ENCODE measurements at regions not wholly inside any gene's neighbourhood (a gene's known extent, or its start where the extent isn't known, plus 50 kb on each side); places are given as distances from the start of the nearest gene placed in this dataset.

DNA sequence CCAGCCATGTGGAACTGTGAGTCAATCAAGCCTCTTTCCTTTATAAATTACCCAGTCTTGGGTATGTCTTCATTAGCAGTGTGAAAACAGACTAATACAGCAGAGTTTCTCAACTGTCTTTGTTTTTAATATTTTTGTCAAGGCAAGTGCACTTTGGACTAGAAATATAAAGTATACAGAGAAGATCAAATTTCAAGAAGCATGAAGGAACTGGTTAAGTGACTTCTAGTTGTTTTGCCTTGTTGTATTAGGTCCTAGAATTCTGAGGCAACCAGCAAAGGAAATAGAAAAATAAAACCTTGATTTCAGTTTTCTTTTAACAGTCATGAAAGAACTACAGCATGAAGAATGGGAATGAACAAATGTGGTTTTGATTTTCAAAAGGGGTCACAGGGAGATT is 131.1 kb upstream of the PTGFR start:
- Histone ChIP-seq H3K79me2 (ENCODE audit: insufficient read depth, low read length) (no peaks in the 10 kb centered on the region), H3K9me3 (ENCODE audit: insufficient read depth, low read length) (no peaks in the 10 kb centered on the region), H3K4me3 (ENCODE audit: insufficient read depth, low read length, poor library complexity, severe bottlenecking) (no peak overlapping the region), H3K9me2 (replicated peaks; ENCODE audit: insufficient read depth, low read length) (no peaks in the 10 kb centered on the region), H2AFZ (ENCODE audit: low read depth, low read length, severe bottlenecking) (no peak overlapping the region), H3K9ac (ENCODE audit: low read length) (no peak overlapping the region), H3K4me2 (ENCODE audit: low read depth, low read length, poor library complexity, severe bottlenecking) (no peak overlapping the region), H3K36me3 (ENCODE audit: low read length) (no peaks in the 10 kb centered on the region), H3K27ac (ENCODE audit: low read depth, low read length) (no peak overlapping the region), H3F3A (ENCODE audit: insufficient read depth) (no peaks in the 10 kb centered on the region), H3K27me3 (ENCODE audit: low read length) (no peaks in the 10 kb centered on the region), H4K20me1 (ENCODE audit: low read depth, low read length) (no peaks in the 10 kb centered on the region)
- TF ChIP-seq, protein P1, sequence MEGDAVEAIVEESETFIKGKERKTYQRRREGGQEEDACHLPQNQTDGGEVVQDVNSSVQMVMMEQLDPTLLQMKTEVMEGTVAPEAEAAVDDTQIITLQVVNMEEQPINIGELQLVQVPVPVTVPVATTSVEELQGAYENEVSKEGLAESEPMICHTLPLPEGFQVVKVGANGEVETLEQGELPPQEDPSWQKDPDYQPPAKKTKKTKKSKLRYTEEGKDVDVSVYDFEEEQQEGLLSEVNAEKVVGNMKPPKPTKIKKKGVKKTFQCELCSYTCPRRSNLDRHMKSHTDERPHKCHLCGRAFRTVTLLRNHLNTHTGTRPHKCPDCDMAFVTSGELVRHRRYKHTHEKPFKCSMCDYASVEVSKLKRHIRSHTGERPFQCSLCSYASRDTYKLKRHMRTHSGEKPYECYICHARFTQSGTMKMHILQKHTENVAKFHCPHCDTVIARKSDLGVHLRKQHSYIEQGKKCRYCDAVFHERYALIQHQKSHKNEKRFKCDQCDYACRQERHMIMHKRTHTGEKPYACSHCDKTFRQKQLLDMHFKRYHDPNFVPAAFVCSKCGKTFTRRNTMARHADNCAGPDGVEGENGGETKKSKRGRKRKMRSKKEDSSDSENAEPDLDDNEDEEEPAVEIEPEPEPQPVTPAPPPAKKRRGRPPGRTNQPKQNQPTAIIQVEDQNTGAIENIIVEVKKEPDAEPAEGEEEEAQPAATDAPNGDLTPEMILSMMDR (IDR thresholded peaks at IDR 0.05; ENCODE audit: insufficient read depth, low read length, poor library complexity, severe bottlenecking), result no peak
- TF ChIP-seq EZH2phosphoT487 (conservative IDR thresholded peaks at IDR 0.05; ENCODE audit: low read length), result no peak

DNA sequence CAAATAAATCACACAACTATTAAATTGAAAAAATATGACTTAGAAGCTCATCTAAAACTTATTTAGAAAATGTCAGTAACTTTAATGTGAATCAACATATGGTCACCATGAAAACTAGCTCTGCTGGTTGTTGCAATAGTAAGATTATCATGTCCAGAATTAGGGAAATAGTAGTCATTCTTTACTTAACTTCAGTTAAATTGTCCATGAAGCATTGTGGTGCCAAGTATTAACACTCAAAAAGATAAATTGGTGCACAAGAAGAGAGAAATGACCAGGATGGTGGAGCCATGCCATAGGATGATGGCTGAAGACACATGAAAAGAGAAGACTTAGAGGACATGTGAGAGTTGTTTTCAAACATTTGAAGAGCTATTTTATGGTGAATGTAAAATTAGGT is 130.2 kb upstream of the PTGFR start:
- Histone ChIP-seq H3K27me3 (ENCODE audit: low read length) (no peaks in the 10 kb centered on the region), H4K20me1 (ENCODE audit: low read depth, low read length) (no peaks in the 10 kb centered on the region), H3K9me2 (replicated peaks; ENCODE audit: insufficient read depth, low read length) (no peaks in the 10 kb centered on the region), H3K27ac (ENCODE audit: low read depth, low read length) (no peak overlapping the region), H3K36me3 (ENCODE audit: low read length) (no peaks in the 10 kb centered on the region), H3K4me2 (ENCODE audit: low read depth, low read length, poor library complexity, severe bottlenecking) (no peak overlapping the region), H3K4me3 (ENCODE audit: insufficient read depth, low read length, poor library complexity, severe bottlenecking) (no peak overlapping the region), H3F3A (ENCODE audit: insufficient read depth) (no peaks in the 10 kb centered on the region), H3K9ac (ENCODE audit: low read length) (no peak overlapping the region), H3K9me3 (ENCODE audit: insufficient read depth, low read length) (no peaks in the 10 kb centered on the region), H3K79me2 (ENCODE audit: insufficient read depth, low read length) (no peaks in the 10 kb centered on the region), H2AFZ (ENCODE audit: low read depth, low read length, severe bottlenecking) (no peak overlapping the region)
- TF ChIP-seq, protein P1 (IDR thresholded peaks at IDR 0.05; ENCODE audit: insufficient read depth, low read length, poor library complexity, severe bottlenecking), result no peak
- TF ChIP-seq EZH2phosphoT487 (conservative IDR thresholded peaks at IDR 0.05; ENCODE audit: low read length), result no peak

DNA sequence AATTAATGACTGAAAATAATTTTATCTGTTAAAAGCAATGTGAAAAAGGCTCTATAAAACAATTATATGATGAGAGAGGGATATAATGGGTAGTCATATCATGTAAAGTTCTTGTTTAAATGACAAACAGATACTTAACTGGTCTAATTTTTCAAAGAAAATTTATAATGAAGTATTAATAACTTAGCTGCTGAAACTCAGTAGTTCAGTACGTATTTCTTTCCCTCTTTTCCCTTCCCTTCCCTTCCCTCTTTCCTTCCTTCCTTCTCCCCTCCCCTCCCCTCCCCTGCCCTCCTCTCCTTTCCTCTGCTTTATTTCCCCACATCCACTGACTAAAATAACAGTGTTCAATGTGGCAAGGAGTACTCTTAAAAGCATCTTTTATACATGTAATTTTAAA is 123.1 kb upstream of the PTGFR start:
- Histone ChIP-seq H2AFZ (ENCODE audit: low read depth, low read length, severe bottlenecking) (no peak overlapping the region), H3K79me2 (ENCODE audit: insufficient read depth, low read length) (no peaks in the 10 kb centered on the region), H3K9ac (ENCODE audit: low read length) (no peak overlapping the region), H3F3A (ENCODE audit: insufficient read depth) (no peaks in the 10 kb centered on the region), H3K27ac (ENCODE audit: low read depth, low read length) (no peak overlapping the region), H4K20me1 (ENCODE audit: low read depth, low read length) (no peaks in the 10 kb centered on the region), H3K4me2 (ENCODE audit: low read depth, low read length, poor library complexity, severe bottlenecking) (no peak overlapping the region), H3K36me3 (ENCODE audit: low read length) (no peaks in the 10 kb centered on the region), H3K4me3 (ENCODE audit: insufficient read depth, low read length, poor library complexity, severe bottlenecking) (no peak overlapping the region), H3K9me2 (replicated peaks; ENCODE audit: insufficient read depth, low read length) (no peaks in the 10 kb centered on the region), H3K27me3 (ENCODE audit: low read length) (no peaks in the 10 kb centered on the region), H3K9me3 (ENCODE audit: insufficient read depth, low read length) (no peaks in the 10 kb centered on the region)
- TF ChIP-seq, protein P1 (IDR thresholded peaks at IDR 0.05; ENCODE audit: insufficient read depth, low read length, poor library complexity, severe bottlenecking), result no peak
- no peak for TF ChIP-seq EZH2phosphoT487 (conservative IDR thresholded peaks at IDR 0.05; ENCODE audit: low read length)

DNA sequence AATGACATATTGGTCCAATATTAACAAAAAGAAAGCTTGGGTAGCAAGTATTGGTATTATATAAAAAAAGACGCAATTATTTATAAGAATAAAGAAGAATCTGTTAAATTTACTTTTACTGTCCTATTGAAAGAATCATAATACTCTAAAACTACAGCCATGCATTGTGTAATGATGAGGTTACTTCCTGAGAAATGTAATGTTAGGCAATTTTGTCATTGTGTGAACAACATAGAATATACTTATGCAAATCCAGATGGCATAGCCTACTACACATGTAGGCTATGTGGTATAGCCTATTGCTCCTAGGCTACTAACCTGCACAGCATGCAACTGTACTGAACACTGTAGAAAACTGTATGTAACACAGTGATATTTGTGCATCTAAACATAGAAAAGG is 121.2 kb upstream of the PTGFR start:
- H3K9me2 ChIP-seq (replicated peaks; ENCODE audit: insufficient read depth, low read length), result no peaks in the 10 kb centered on the region
- TF ChIP-seq EZH2phosphoT487 (conservative IDR thresholded peaks at IDR 0.05; ENCODE audit: low read length), result no peak
- TF ChIP-seq, protein P1 (IDR thresholded peaks at IDR 0.05; ENCODE audit: insufficient read depth, low read length, poor library complexity, severe bottlenecking), result no peak
- no peaks in the 10 kb centered on the region for H3F3A ChIP-seq (ENCODE audit: insufficient read depth)
- H4K20me1 ChIP-seq (ENCODE audit: low read depth, low read length), result no peaks in the 10 kb centered on the region
- H3K9me3 ChIP-seq (ENCODE audit: insufficient read depth, low read length), result no peaks in the 10 kb centered on the region
- H3K4me3 ChIP-seq (ENCODE audit: insufficient read depth, low read length, poor library complexity, severe bottlenecking), result no peak overlapping the region
- H3K27ac ChIP-seq (ENCODE audit: low read depth, low read length), result no peak overlapping the region
- no peaks in the 10 kb centered on the region for H3K79me2 ChIP-seq (ENCODE audit: insufficient read depth, low read length)
- no peaks in the 10 kb centered on the region for H3K36me3 ChIP-seq (ENCODE audit: low read length)
- no peak overlapping the region for H3K9ac ChIP-seq (ENCODE audit: low read length)
- H3K27me3 ChIP-seq (ENCODE audit: low read length), result no peaks in the 10 kb centered on the region
- H3K4me2 ChIP-seq (ENCODE audit: low read depth, low read length, poor library complexity, severe bottlenecking), result no peak overlapping the region
- no peak overlapping the region for H2AFZ ChIP-seq (ENCODE audit: low read depth, low read length, severe bottlenecking)
